ENCODE measurements at regions not wholly inside any gene's neighbourhood (a gene's known extent, or its start where the extent isn't known, plus 50 kb on each side); places are given as distances from the start of the nearest gene placed in this dataset.

DNA sequence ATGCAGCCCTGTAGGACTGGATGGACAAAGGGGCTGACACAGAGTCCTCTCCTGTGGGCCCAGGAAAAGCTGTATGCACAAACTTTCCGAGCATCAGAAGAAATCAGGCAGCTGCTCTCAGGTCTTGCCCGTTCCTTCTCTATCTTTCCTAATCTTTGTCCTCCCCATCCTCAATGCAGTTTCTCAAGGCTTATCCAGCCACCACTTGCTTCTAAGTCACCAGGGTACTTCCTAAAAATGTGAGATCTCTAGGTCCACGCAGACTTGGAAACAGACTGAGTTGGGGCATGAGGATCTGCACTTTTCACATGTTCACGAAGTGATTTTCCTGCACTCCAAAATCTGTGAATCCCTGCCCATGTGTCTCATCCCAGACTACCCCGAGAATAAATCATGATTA, 394.5 kb upstream of the SLC35B3 start:
- Histone ChIP-seq H3K9me3 (replicated peaks; ENCODE audit: control insufficient read depth, insufficient read depth, low read length) (peaks cover 6% of the 10 kb centered on the region), H3K36me3 (ENCODE audit: control insufficient read depth in 2 of 2, extremely low read depth in 1 of 2, insufficient read depth in 2 of 2, low read length in 2 of 2) (no peaks in the 10 kb centered on the region), H3K4me3 (replicated peaks in 1 of 3; ENCODE audit: insufficient read depth in 1 of 3, low read depth in 1 of 3, low read length in 3 of 3) (no peak overlapping the region), H3K27me3 (ENCODE audit: control insufficient read depth in 2 of 2, insufficient read depth in 2 of 2, low read length in 2 of 2) (no peaks in the 10 kb centered on the region), H3K9ac (replicated peaks; ENCODE audit: extremely low read depth, insufficient read depth, low read length) (no peak overlapping the region), H3K79me2 (ENCODE audit: control insufficient read depth, insufficient read depth, low read length) (no peaks in the 10 kb centered on the region), H3K4me2 (ENCODE audit: insufficient read depth, low read length) (no peak overlapping the region), H3K4me1 (ENCODE audit: control insufficient read depth, extremely low read depth, insufficient read depth, low read length) (no peaks in the 10 kb centered on the region), H2AFZ (ENCODE audit: low read depth, low read length) (no peak overlapping the region), H4K20me1 (replicated peaks; ENCODE audit: control insufficient read depth, extremely low read depth, insufficient read depth, low read length) (no peaks in the 10 kb centered on the region), H3K27ac (ENCODE audit: insufficient read depth, low read depth, low read length) (no peak overlapping the region), H3K9me1 (replicated peaks; ENCODE audit: control insufficient read depth, extremely low read depth, insufficient read depth, low read length) (no peaks in the 10 kb centered on the region)
- intact Hi-C loops (cut with micrococcal nuclease), result no loop called here
- dilution Hi-C loops (cut with MboI; ENCODE audit: extremely low pct_ligation_motif_present, low sequenced_read_pairs), result no loop called here
- TF ChIP-seq EZH2 (IDR thresholded peaks at IDR 0.05; ENCODE audit: borderline replicate concordance, low read depth, low read length, severe bottlenecking) (no peak), FOS (IDR thresholded peaks at IDR 0.05; ENCODE audit: borderline replicate concordance, insufficient read depth, low read length) (no peak)
- BruUV-seq (replicated peaks), result no TSS peak
- POLR2A ChIA-PET, result no interaction called here
- CTCF ChIA-PET, result no interaction called here
- DNase-seq (ENCODE audit: low read depth, low spot score) (no peak), FAIRE-seq (no peak)

DNA sequence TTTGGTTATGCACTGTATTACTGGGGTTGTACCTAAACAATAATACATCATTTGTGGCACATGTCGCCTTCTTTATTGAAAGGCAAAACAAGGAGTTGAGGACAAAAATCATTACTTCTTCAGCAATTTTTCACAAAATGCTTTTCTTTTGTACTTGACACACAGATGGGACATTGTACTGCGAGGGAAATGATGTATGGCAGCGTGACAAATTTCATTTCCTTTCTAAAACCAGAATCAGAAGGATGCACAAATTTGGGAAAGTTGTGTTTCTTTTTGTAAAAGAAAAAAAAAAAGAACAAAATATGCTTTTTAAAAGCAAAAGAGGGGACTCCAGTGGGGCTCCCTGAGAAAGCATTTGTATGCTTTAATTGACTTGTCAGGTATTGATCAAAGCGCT, 394.0 kb upstream of the SLC35B3 start:
- TF ChIP-seq, protein P1, sequence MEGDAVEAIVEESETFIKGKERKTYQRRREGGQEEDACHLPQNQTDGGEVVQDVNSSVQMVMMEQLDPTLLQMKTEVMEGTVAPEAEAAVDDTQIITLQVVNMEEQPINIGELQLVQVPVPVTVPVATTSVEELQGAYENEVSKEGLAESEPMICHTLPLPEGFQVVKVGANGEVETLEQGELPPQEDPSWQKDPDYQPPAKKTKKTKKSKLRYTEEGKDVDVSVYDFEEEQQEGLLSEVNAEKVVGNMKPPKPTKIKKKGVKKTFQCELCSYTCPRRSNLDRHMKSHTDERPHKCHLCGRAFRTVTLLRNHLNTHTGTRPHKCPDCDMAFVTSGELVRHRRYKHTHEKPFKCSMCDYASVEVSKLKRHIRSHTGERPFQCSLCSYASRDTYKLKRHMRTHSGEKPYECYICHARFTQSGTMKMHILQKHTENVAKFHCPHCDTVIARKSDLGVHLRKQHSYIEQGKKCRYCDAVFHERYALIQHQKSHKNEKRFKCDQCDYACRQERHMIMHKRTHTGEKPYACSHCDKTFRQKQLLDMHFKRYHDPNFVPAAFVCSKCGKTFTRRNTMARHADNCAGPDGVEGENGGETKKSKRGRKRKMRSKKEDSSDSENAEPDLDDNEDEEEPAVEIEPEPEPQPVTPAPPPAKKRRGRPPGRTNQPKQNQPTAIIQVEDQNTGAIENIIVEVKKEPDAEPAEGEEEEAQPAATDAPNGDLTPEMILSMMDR (IDR thresholded peaks at IDR 0.05; ENCODE audit: extremely low read depth in 1 of 2, insufficient read depth in 1 of 2, low read depth in 1 of 2, low read length in 2 of 2), result no peak
- TF ChIP-seq FOS (IDR thresholded peaks at IDR 0.05; ENCODE audit: borderline replicate concordance, insufficient read depth, low read length) (no peak), JUN (IDR thresholded peaks at IDR 0.05; ENCODE audit: borderline replicate concordance, insufficient read depth, insufficient read length, low read depth) (no peak), EZH2 (IDR thresholded peaks at IDR 0.05; ENCODE audit: borderline replicate concordance, low read depth, low read length, severe bottlenecking) (no peak), POLR2AphosphoS5 (IDR thresholded peaks at IDR 0.05; ENCODE audit: insufficient read depth, low read depth, low read length) (no peak), MYC (IDR thresholded peaks at IDR 0.05; ENCODE audit: low read depth, low read length) (no peak), POLR2A (IDR thresholded peaks at IDR 0.05; ENCODE audit: low read depth, low read length) (no peak), GATA2 (IDR thresholded peaks at IDR 0.05; ENCODE audit: insufficient read depth, insufficient read length, low read depth, low read length) (no peak)
- TF ChIP-seq, protein P2, sequence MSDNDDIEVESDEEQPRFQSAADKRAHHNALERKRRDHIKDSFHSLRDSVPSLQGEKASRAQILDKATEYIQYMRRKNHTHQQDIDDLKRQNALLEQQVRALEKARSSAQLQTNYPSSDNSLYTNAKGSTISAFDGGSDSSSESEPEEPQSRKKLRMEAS (IDR thresholded peaks at IDR 0.05; ENCODE audit: insufficient read depth, insufficient read length), result no peak
- POLR2A ChIA-PET, result no interaction called here
- H3K9me1 ChIP-seq (replicated peaks; ENCODE audit: control insufficient read depth, extremely low read depth, insufficient read depth, low read length), result no peaks in the 10 kb centered on the region
- H3K9ac ChIP-seq (replicated peaks; ENCODE audit: extremely low read depth, insufficient read depth, low read length), result no peak overlapping the region
- no peak overlapping the region for H2AFZ ChIP-seq (ENCODE audit: low read depth, low read length)
- no TSS peak for BruUV-seq (replicated peaks)
- no peaks in the 10 kb centered on the region for H3K79me2 ChIP-seq (ENCODE audit: control insufficient read depth, insufficient read depth, low read length)
- FAIRE-seq (no peak), DNase-seq (ENCODE audit: low read depth, low spot score) (no peak)
- peaks cover 5% of the 10 kb centered on the region for H3K9me3 ChIP-seq (replicated peaks; ENCODE audit: control insufficient read depth, insufficient read depth, low read length)
- intact Hi-C loops (cut with micrococcal nuclease), result no loop called here
- H3K36me3 ChIP-seq (ENCODE audit: control insufficient read depth in 2 of 2, extremely low read depth in 1 of 2, insufficient read depth in 2 of 2, low read length in 2 of 2), result no peaks in the 10 kb centered on the region
- no peak overlapping the region for H3K4me3 ChIP-seq (replicated peaks in 1 of 3; ENCODE audit: insufficient read depth in 1 of 3, low read depth in 1 of 3, low read length in 3 of 3)
- no peak overlapping the region for H3K4me2 ChIP-seq (ENCODE audit: insufficient read depth, low read length)
- no peaks in the 10 kb centered on the region for H3K4me1 ChIP-seq (ENCODE audit: control insufficient read depth, extremely low read depth, insufficient read depth, low read length)
- CTCF ChIA-PET, result no interaction called here
- H3K27ac ChIP-seq (ENCODE audit: insufficient read depth, low read depth, low read length), result no peak overlapping the region
- no peaks in the 10 kb centered on the region for H4K20me1 ChIP-seq (replicated peaks; ENCODE audit: control insufficient read depth, extremely low read depth, insufficient read depth, low read length)
- H3K27me3 ChIP-seq (ENCODE audit: control insufficient read depth in 2 of 2, insufficient read depth in 2 of 2, low read length in 2 of 2), result no peaks in the 10 kb centered on the region
- dilution Hi-C loops (cut with MboI; ENCODE audit: extremely low pct_ligation_motif_present, low sequenced_read_pairs), result no loop called here
